WTC11 (cell line): ENCODE measurements at regions not wholly inside any gene's neighbourhood (a gene's known extent, or its start where the extent isn't known, plus 50 kb on each side); places are given as distances from the start of the nearest gene placed in this dataset.

Source experiments
- ATAC-seq: fragments of 200-7000 bp; cut with Tn5 transposase; 2 replicates; pipeline ENCODE4 v1.10.0; 2021; ENCODE audit warnings: mild to moderate bottlenecking, moderate library complexity
- CTCF ChIA-PET: fragments of 300-600 bp; sonication (Branson Sonifier 250); formaldehyde crosslinking; loops from one replicate; lab custom pipeline; 2021; ENCODE audit warnings: antibody characterized with exemption; lab: Charles Lee
- POLR2A ChIA-PET: fragments of 350-600 bp; sonication (Branson Sonifier 250); formaldehyde crosslinking; loops from one replicate; lab custom pipeline; 2021; ENCODE audit warnings: antibody characterized with exemption; lab: Charles Lee
- DNase-seq: peaks from one replicate; pipeline ENCODE4 v3.0.0; 2021; ENCODE audit warnings: low spot score
- H3K27ac Mint-ChIP-seq: 2 replicates; pipeline ENCODE4 v1.8.0; 2021; ENCODE audit warnings: mixed read lengths
- H3K27me3 Mint-ChIP-seq: 2 replicates; pipeline ENCODE4 v1.8.0; 2021; ENCODE audit warnings: low read depth, mild to moderate bottlenecking, moderate library complexity, mixed read lengths
- H3K36me3 Mint-ChIP-seq: 2 replicates; pipeline ENCODE4 v1.8.0; 2021; ENCODE audit warnings: mixed read lengths
- H3K4me1 Mint-ChIP-seq: 2 replicates; pipeline ENCODE4 v1.8.0; 2022; ENCODE audit warnings: mixed read lengths
- H3K4me3 Mint-ChIP-seq: 2 replicates; pipeline ENCODE4 v1.8.0; 2021; ENCODE audit warnings: mild to moderate bottlenecking, moderate library complexity, mixed read lengths
- H3K9me3 Mint-ChIP-seq: 2 replicates; pipeline ENCODE4 v1.8.0; 2021; ENCODE audit warnings: mixed read lengths
- FOXJ3 ChIP-seq: sonication (generic); formaldehyde crosslinking; IDR thresholded peaks from 2 replicates; pipeline ENCODE4 v1.9.0; 2021; ENCODE audit warnings: missing genetic modification reagents, mild to moderate bottlenecking, borderline replicate concordance
- FOXP1 ChIP-seq: sonication (generic); formaldehyde crosslinking; IDR thresholded peaks from 2 replicates; pipeline ENCODE4 v1.8.0; 2022; ENCODE audit warnings: missing genetic modification reagents, mild to moderate bottlenecking, moderate library complexity, borderline replicate concordance
- IRF2 ChIP-seq: sonication (generic); formaldehyde crosslinking; IDR thresholded peaks from 2 replicates; pipeline ENCODE4 v1.8.0; 2022; ENCODE audit warnings: low read depth, missing genetic modification reagents, borderline replicate concordance
- MYBL2 ChIP-seq: sonication (generic); formaldehyde crosslinking; IDR thresholded peaks from 2 replicates; pipeline ENCODE4 v1.8.1; 2023; ENCODE audit warnings: mild to moderate bottlenecking, moderate library complexity, missing genetic modification reagents
- NFATC4 ChIP-seq: fragments of 250-450 bp; sonication (Bioruptor Pico); IDR thresholded peaks from 2 replicates; pipeline ENCODE4 v1.9.0; 2021; ENCODE audit warnings: mild to moderate bottlenecking
- NFYB ChIP-seq: sonication (generic); formaldehyde crosslinking; conservative IDR thresholded peaks from 2 replicates; pipeline ENCODE4 v1.8.0; 2022; ENCODE audit warnings: low read depth, missing genetic modification reagents
- NR2C2 ChIP-seq: sonication (generic); formaldehyde crosslinking; IDR thresholded peaks from 2 replicates; pipeline ENCODE4 v1.8.0; 2022; ENCODE audit warnings: mild to moderate bottlenecking, missing genetic modification reagents
- PRDM15 ChIP-seq: sonication (generic); formaldehyde crosslinking; IDR thresholded peaks from 2 replicates; pipeline ENCODE4 v1.8.0; 2022; ENCODE audit warnings: missing genetic modification reagents
- SMAD4 ChIP-seq: sonication (generic); formaldehyde crosslinking; IDR thresholded peaks from 2 replicates; pipeline ENCODE4 v1.8.0; 2022; ENCODE audit warnings: mild to moderate bottlenecking, missing genetic modification reagents
- SOX15 ChIP-seq: fragments of 250-450 bp; sonication (Bioruptor Pico); IDR thresholded peaks from 2 replicates; pipeline ENCODE4 v1.9.0; 2021; ENCODE audit warnings: mild to moderate bottlenecking
- SP1 ChIP-seq: sonication (generic); formaldehyde crosslinking; conservative IDR thresholded peaks from 2 replicates; pipeline ENCODE4 v1.8.1; 2022; ENCODE audit warnings: missing genetic modification reagents
- STAT6 ChIP-seq: sonication (generic); formaldehyde crosslinking; conservative IDR thresholded peaks from 2 replicates; pipeline ENCODE4 v1.8.1; 2023; ENCODE audit warnings: mild to moderate bottlenecking, low read depth, missing genetic modification reagents, moderate library complexity
- TCF7 ChIP-seq: sonication (generic); formaldehyde crosslinking; IDR thresholded peaks from 2 replicates; pipeline ENCODE4 v1.8.0; 2022; ENCODE audit warnings: mild to moderate bottlenecking, low read depth, missing genetic modification reagents, moderate library complexity
- ZNF219 ChIP-seq: sonication (generic); formaldehyde crosslinking; IDR thresholded peaks from 2 replicates; pipeline ENCODE4 v1.8.0; 2023; ENCODE audit warnings: missing genetic modification reagents, mild to moderate bottlenecking, borderline replicate concordance
- ZNF232 ChIP-seq: sonication (generic); formaldehyde crosslinking; IDR thresholded peaks from 2 replicates; pipeline ENCODE4 v1.8.0; 2022; ENCODE audit warnings: mild to moderate bottlenecking, missing genetic modification reagents
- ZNF425 ChIP-seq: fragments of 250-450 bp; sonication (Bioruptor Pico); conservative IDR thresholded peaks from 2 replicates; pipeline ENCODE4 v1.9.0; 2021; ENCODE audit warnings: mild to moderate bottlenecking
- ZNF671 ChIP-seq: fragments of 250-450 bp; sonication (Bioruptor Pico); IDR thresholded peaks from 2 replicates; pipeline ENCODE4 v1.8.0; 2021; ENCODE audit warnings: mild to moderate bottlenecking
- TF ChIP-seq, protein P1 (sequence below): sonication (generic); formaldehyde crosslinking; IDR thresholded peaks from 2 replicates; pipeline ENCODE4 v1.8.1; 2023; ENCODE audit warnings: mild to moderate bottlenecking, moderate library complexity, missing genetic modification reagents
- TF ChIP-seq, protein P2 (sequence below): sonication (generic); formaldehyde crosslinking; IDR thresholded peaks from 2 replicates; pipeline ENCODE4 v1.8.1; 2022; ENCODE audit warnings: missing genetic modification reagents, borderline replicate concordance

DNA sequence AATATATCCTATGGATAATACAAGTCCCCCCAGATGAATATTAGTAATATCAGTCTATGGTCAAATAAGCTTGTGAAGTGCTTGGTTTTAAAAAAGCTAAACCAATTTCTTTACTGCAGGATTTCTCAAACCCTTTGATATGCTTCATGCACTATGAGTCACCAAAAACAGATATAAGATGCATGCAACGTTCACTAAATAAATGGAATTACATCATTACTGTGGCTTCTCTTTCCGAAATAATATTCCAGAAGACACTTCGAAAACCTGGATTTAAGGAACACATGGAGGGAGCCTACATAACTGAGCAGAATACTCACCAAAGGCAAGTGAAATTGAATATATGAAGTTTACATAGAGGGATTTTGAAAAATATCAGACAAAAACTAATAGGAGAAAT is 126.3 kb upstream of the ABI3BP start:
- CTCF ChIA-PET: no interaction called here

GRCh38 chr3:101117980-101118379 is 124.8 kb upstream of the ABI3BP start:
- ChIA-PET CTCF (no interaction called here), POLR2A (no interaction called here)
- no peak overlapping the region for H3K4me3 Mint-ChIP-seq
- H3K4me1 Mint-ChIP-seq: no peaks in the 10 kb centered on the region
- H3K36me3 Mint-ChIP-seq: no peaks in the 10 kb centered on the region
- DNase-seq (no peak), ATAC-seq (no peak)
- no peaks in the 10 kb centered on the region; the same call in 1 of the 2 replicates for H3K27me3 Mint-ChIP-seq
- H3K9me3 Mint-ChIP-seq: no peaks in the 10 kb centered on the region
- TF ChIP-seq NFYB (CRISPR knock-in tag): no peak
- no peak for TF ChIP-seq ZNF219
- no peak for TF ChIP-seq STAT6 (CRISPR knock-in tag)
- no peak for TF ChIP-seq SMAD4
- TF ChIP-seq FOXJ3: no peak
- no peak for TF ChIP-seq ZNF425
- no peak for TF ChIP-seq SP1 (CRISPR knock-in tag)
- no peak for TF ChIP-seq NFATC4
- no peak for TF ChIP-seq ZNF232
- TF ChIP-seq MYBL2 (CRISPR knock-in tag): no peak
- no peak overlapping the region for H3K27ac Mint-ChIP-seq

More for the DNA sequence above, 126.3 kb upstream of the ABI3BP start:
- POLR2A ChIA-PET: no interaction called here
- H3K36me3 Mint-ChIP-seq: no peaks in the 10 kb centered on the region
- H3K27ac Mint-ChIP-seq: no peak overlapping the region
- H3K9me3 Mint-ChIP-seq: no peaks in the 10 kb centered on the region
- H3K4me3 Mint-ChIP-seq: no peak overlapping the region
- ATAC-seq (no peak), DNase-seq (no peak)
- no peaks in the 10 kb centered on the region for H3K4me1 Mint-ChIP-seq
- TF ChIP-seq, protein P1, sequence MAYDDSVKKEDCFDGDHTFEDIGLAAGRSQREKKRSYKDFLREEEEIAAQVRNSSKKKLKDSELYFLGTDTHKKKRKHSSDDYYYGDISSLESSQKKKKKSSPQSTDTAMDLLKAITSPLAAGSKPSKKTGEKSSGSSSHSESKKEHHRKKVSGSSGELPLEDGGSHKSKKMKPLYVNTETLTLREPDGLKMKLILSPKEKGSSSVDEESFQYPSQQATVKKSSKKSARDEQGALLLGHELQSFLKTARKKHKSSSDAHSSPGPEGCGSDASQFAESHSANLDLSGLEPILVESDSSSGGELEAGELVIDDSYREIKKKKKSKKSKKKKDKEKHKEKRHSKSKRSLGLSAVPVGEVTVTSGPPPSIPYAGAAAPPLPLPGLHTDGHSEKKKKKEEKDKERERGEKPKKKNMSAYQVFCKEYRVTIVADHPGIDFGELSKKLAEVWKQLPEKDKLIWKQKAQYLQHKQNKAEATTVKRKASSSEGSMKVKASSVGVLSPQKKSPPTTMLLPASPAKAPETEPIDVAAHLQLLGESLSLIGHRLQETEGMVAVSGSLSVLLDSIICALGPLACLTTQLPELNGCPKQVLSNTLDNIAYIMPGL (CRISPR knock-in tag): no peak
- TF ChIP-seq, protein P2, sequence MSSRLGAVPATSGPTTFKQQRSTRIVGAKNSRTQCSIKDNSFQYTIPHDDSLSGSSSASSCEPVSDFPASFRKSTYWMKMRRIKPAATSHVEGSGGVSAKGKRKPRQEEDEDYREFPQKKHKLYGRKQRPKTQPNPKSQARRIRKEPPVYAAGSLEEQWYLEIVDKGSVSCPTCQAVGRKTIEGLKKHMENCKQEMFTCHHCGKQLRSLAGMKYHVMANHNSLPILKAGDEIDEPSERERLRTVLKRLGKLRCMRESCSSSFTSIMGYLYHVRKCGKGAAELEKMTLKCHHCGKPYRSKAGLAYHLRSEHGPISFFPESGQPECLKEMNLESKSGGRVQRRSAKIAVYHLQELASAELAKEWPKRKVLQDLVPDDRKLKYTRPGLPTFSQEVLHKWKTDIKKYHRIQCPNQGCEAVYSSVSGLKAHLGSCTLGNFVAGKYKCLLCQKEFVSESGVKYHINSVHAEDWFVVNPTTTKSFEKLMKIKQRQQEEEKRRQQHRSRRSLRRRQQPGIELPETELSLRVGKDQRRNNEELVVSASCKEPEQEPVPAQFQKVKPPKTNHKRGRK: no peak
- TF ChIP-seq SOX15 (CRISPR knock-in tag) (no peak), TCF7 (CRISPR knock-in tag) (no peak), IRF2 (no peak), SP1 (CRISPR knock-in tag) (no peak), ZNF671 (CRISPR knock-in tag) (no peak), PRDM15 (no peak), ZNF219 (no peak), NR2C2 (no peak), FOXP1 (CRISPR knock-in tag) (no peak)
- no peaks in the 10 kb centered on the region; the same call in 1 of the 2 replicates for H3K27me3 Mint-ChIP-seq
